IMR-90 (cell line): ENCODE measurements at regions not wholly inside any gene's neighbourhood (a gene's known extent, or its start where the extent isn't known, plus 50 kb on each side); places are given as distances from the start of the nearest gene placed in this dataset.

Source experiments
- CEBPB ChIP-seq: IDR thresholded peaks from 2 replicates; pipeline ENCODE4 v1.6.1; 2012; ENCODE audit warnings: low read depth, low read length, improper control_type of control experiment
- CTCF ChIP-seq: conservative IDR thresholded peaks from 2 replicates; pipeline ENCODE4 v1.5.1; 2012; ENCODE audit warnings: mild to moderate bottlenecking, low read depth, low read length, improper control_type of control experiment
- ELK1 ChIP-seq: fragments of 150-350 bp; IDR thresholded peaks from 2 replicates; pipeline ENCODE4 v1.6.1; 2016; ENCODE audit warnings: low read depth, mild to moderate bottlenecking, low read length, moderate library complexity, borderline replicate concordance
- FOS ChIP-seq: fragments of 150-350 bp; IDR thresholded peaks from 2 replicates; pipeline ENCODE4 v1.6.1; 2016; ENCODE audit warnings: low read depth, low read length
- MAFK ChIP-seq: IDR thresholded peaks from 2 replicates; pipeline ENCODE4 v1.6.1; 2012; ENCODE audit warnings: low read depth, low read length, improper control_type of control experiment
- MAZ ChIP-seq: IDR thresholded peaks from 2 replicates; pipeline ENCODE4 v1.6.1; 2012; ENCODE audit warnings: low read depth, mild to moderate bottlenecking, low read length, improper control_type of control experiment, moderate library complexity, borderline replicate concordance
- MXI1 ChIP-seq: IDR thresholded peaks from 2 replicates; pipeline ENCODE4 v1.6.1; 2012; ENCODE audit warnings: low read depth, mild to moderate bottlenecking, low read length, moderate library complexity, borderline replicate concordance
- NFE2L2 ChIP-seq: fragments of 150-350 bp; IDR thresholded peaks from 2 replicates; pipeline ENCODE4 v1.6.1; 2016; ENCODE audit warnings: low read depth, mild to moderate bottlenecking, low read length
- POLR2A ChIP-seq: IDR thresholded peaks from 2 replicates; pipeline ENCODE4 v1.6.1; 2012; ENCODE audit warnings: mild to moderate bottlenecking, low read depth, low read length
- RAD21 ChIP-seq: IDR thresholded peaks from 2 replicates; pipeline ENCODE4 v1.6.1; 2012; ENCODE audit warnings: low read length, improper control_type of control experiment
- RCOR1 ChIP-seq: IDR thresholded peaks from 2 replicates; pipeline ENCODE4 v1.6.1; 2012; ENCODE audit warnings: mild to moderate bottlenecking, low read length, improper control_type of control experiment; ENCODE audit not compliant: insufficient replicate concordance
- RFX5 ChIP-seq: IDR thresholded peaks from 2 replicates; pipeline ENCODE4 v1.8.0; 2012; ENCODE audit warnings: low read depth, mild to moderate bottlenecking, low read length, moderate library complexity
- SMC3 ChIP-seq: fragments of 150-350 bp; IDR thresholded peaks from 2 replicates; pipeline ENCODE4 v1.6.1; 2016; ENCODE audit warnings: low read depth, mild to moderate bottlenecking, antibody characterized with exemption, low read length, moderate library complexity
- USF2 ChIP-seq: fragments of 150-350 bp; IDR thresholded peaks from 2 replicates; pipeline ENCODE4 v1.6.1; 2017; ENCODE audit warnings: mild to moderate bottlenecking, antibody characterized with exemption, low read length, low read depth

- TF ChIP-seq RAD21 (no peak), CTCF (no peak), POLR2A (no peak), SMC3 (no peak), ELK1 (no peak), MXI1 (no peak), MAZ (no peak), CEBPB (no peak), RFX5 (no peak), USF2 (no peak), RCOR1 (no peak), FOS (no peak), NFE2L2 (no peak), MAFK (no peak)
Measured at GRCh38 chr1:101128846-101129245, 103.3 kb upstream of the DPH5 start.
